ENCODE measurements at regions not wholly inside any gene's neighbourhood (a gene's known extent, or its start where the extent isn't known, plus 50 kb on each side); places are given as distances from the start of the nearest gene placed in this dataset.

DNA sequence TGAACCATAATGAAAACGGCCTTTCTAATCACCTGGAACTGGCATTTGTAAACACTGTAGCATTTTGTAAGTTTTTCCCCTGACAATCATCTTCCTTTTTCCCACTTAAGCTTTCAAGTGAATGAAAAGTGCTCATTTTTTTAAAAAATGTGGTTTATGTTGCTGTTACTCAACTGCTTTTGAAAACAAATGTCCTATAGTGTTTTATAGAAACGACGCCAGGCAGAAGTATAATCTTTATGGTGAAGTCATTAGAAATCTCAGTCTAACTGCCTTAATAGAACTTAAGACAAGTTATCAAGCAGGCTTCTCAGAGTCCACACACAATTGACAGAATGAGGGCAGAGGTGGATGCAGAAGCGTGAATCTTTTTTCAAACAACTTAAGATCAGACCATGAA, 442.3 kb downstream of the KLF12 start:
- TF ChIP-seq, protein P1, sequence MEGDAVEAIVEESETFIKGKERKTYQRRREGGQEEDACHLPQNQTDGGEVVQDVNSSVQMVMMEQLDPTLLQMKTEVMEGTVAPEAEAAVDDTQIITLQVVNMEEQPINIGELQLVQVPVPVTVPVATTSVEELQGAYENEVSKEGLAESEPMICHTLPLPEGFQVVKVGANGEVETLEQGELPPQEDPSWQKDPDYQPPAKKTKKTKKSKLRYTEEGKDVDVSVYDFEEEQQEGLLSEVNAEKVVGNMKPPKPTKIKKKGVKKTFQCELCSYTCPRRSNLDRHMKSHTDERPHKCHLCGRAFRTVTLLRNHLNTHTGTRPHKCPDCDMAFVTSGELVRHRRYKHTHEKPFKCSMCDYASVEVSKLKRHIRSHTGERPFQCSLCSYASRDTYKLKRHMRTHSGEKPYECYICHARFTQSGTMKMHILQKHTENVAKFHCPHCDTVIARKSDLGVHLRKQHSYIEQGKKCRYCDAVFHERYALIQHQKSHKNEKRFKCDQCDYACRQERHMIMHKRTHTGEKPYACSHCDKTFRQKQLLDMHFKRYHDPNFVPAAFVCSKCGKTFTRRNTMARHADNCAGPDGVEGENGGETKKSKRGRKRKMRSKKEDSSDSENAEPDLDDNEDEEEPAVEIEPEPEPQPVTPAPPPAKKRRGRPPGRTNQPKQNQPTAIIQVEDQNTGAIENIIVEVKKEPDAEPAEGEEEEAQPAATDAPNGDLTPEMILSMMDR (conservative IDR thresholded peaks at IDR 0.05; ENCODE audit: low read depth, low read length): no peak
- TF ChIP-seq POLR2A (IDR thresholded peaks at IDR 0.05; ENCODE audit: low read depth, low read length) (no peak), RAD21 (IDR thresholded peaks at IDR 0.05; ENCODE audit: low read length) (no peak), RFX5 (IDR thresholded peaks at IDR 0.05; ENCODE audit: low read depth, low read length) (no peak), SMC3 (IDR thresholded peaks at IDR 0.05; ENCODE audit: low read depth, low read length) (no peak), BHLHE40 (IDR thresholded peaks at IDR 0.05; ENCODE audit: low read depth, low read length) (no peak)
